ENCODE measurements at regions not wholly inside any gene's neighbourhood (a gene's known extent, or its start where the extent isn't known, plus 50 kb on each side); places are given as distances from the start of the nearest gene placed in this dataset.

GRCh38 chr13:58660826-58661225 lies 1029.3 kb downstream of the PCDH17 start:
- no peak for TF ChIP-seq ZNF274 (IDR thresholded peaks at IDR 0.05; ENCODE audit: low read depth, low read length)
- TF ChIP-seq YY1 (IDR thresholded peaks at IDR 0.05; ENCODE audit: insufficient read depth, insufficient read length) = no peak
- no peak for TF ChIP-seq SUZ12 (IDR thresholded peaks at IDR 0.05; ENCODE audit: extremely low read depth, insufficient read depth, insufficient read length)

Measured in NT2/D1 (cell line).